DOHH2 (cell line): ENCODE measurements at regions not wholly inside any gene's neighbourhood (a gene's known extent, or its start where the extent isn't known, plus 50 kb on each side); places are given as distances from the start of the nearest gene placed in this dataset.

ENCODE experiments used
- H3F3A ChIP-seq: fragments of 200-600 bp; sonication (generic), shearing (Covaris generic); 2 replicates; pipeline ENCODE4 v1.6.0; 2016; ENCODE audit warnings: antibody characterized with exemption, mild to moderate bottlenecking; ENCODE audit not compliant: control insufficient read depth, insufficient read depth
- H3K27ac ChIP-seq: fragments of 200-600 bp; sonication (generic); 2 replicates; pipeline ENCODE4 v1.5.1; 2014; ENCODE audit warnings: low read depth, mild to moderate bottlenecking, low read length, moderate library complexity
- H3K27me3 ChIP-seq: fragments of 200-600 bp; sonication (generic); 2 replicates; pipeline ENCODE4 v1.6.1; 2014; ENCODE audit warnings: mild to moderate bottlenecking, low read length, mixed read lengths; ENCODE audit not compliant: control insufficient read depth
- H3K36me3 ChIP-seq: fragments of 200-600 bp; sonication (generic); 2 replicates; pipeline ENCODE4 v1.6.1; 2014; ENCODE audit warnings: mild to moderate bottlenecking, low read length, moderate library complexity, mixed read lengths; ENCODE audit not compliant: control insufficient read depth
- H3K4me1 ChIP-seq: fragments of 200-600 bp; sonication (generic); 2 replicates; pipeline ENCODE4 v1.6.1; 2014; ENCODE audit warnings: mild to moderate bottlenecking, low read length, mixed read lengths; ENCODE audit not compliant: control insufficient read depth
- H3K4me2 ChIP-seq: fragments of 200-600 bp; sonication (generic); 2 replicates; pipeline ENCODE4 v1.6.0; 2014; ENCODE audit warnings: mild to moderate bottlenecking, low read length, moderate library complexity
- H3K4me3 ChIP-seq: fragments of 200-600 bp; sonication (generic); 2 replicates; pipeline ENCODE4 v1.5.1; 2014; ENCODE audit warnings: mild to moderate bottlenecking, low read length, mixed read lengths
- H3K79me2 ChIP-seq: fragments of 200-600 bp; sonication (generic); 2 replicates; pipeline ENCODE4 v1.6.1; 2014; ENCODE audit warnings: mild to moderate bottlenecking, low read length, mixed read lengths; ENCODE audit not compliant: control insufficient read depth
- H3K9me2 ChIP-seq: fragments of 200-600 bp; sonication (generic); replicated peaks from 2 replicates; pipeline ENCODE4 v1.6.1; 2014; ENCODE audit warnings: mild to moderate bottlenecking, low read length, mixed read lengths; ENCODE audit not compliant: control insufficient read depth
- H3K9me3 ChIP-seq: fragments of 200-600 bp; sonication (generic); 2 replicates; pipeline ENCODE4 v1.6.1; 2014; ENCODE audit warnings: antibody characterized with exemption, low read length, mixed read lengths; ENCODE audit not compliant: control insufficient read depth, insufficient read depth
- H4K20me1 ChIP-seq: fragments of 200-600 bp; sonication (generic); 2 replicates; pipeline ENCODE4 v1.6.0; 2014; ENCODE audit warnings: low read depth, mild to moderate bottlenecking, antibody characterized with exemption, low read length, moderate library complexity; ENCODE audit not compliant: control insufficient read depth, insufficient read depth
- EZH2phosphoT487 ChIP-seq: fragments of 200-600 bp; sonication (generic); IDR thresholded peaks from 2 replicates; pipeline ENCODE4 v1.6.1; 2017; ENCODE audit warnings: borderline replicate concordance, mild to moderate bottlenecking, antibody characterized with exemption, low read length, moderate library complexity, mixed read lengths
- TF ChIP-seq, protein P1 (sequence below): fragments of 200-600 bp; sonication (generic); IDR thresholded peaks from one replicate; pipeline ENCODE4 v1.5.1; 2014; ENCODE audit warnings: antibody characterized with exemption, mild to moderate bottlenecking, low read depth, low read length; ENCODE audit not compliant: poor library complexity, severe bottlenecking

GRCh38 chr5:171598641-171599152, 179.2 kb downstream of the FGF18 start:
- no peak for TF ChIP-seq EZH2phosphoT487
- TF ChIP-seq, protein P1, sequence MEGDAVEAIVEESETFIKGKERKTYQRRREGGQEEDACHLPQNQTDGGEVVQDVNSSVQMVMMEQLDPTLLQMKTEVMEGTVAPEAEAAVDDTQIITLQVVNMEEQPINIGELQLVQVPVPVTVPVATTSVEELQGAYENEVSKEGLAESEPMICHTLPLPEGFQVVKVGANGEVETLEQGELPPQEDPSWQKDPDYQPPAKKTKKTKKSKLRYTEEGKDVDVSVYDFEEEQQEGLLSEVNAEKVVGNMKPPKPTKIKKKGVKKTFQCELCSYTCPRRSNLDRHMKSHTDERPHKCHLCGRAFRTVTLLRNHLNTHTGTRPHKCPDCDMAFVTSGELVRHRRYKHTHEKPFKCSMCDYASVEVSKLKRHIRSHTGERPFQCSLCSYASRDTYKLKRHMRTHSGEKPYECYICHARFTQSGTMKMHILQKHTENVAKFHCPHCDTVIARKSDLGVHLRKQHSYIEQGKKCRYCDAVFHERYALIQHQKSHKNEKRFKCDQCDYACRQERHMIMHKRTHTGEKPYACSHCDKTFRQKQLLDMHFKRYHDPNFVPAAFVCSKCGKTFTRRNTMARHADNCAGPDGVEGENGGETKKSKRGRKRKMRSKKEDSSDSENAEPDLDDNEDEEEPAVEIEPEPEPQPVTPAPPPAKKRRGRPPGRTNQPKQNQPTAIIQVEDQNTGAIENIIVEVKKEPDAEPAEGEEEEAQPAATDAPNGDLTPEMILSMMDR = no peak
- Histone ChIP-seq H3K4me1 (no peaks in the 10 kb centered on the region), H3K36me3 (no peaks in the 10 kb centered on the region), H4K20me1 (no peaks in the 10 kb centered on the region; the same call in 1 of the 2 replicates), H3F3A (no peaks in the 10 kb centered on the region), H3K27ac (no peak overlapping the region), H3K4me3 (no peak overlapping the region), H3K79me2 (no peaks in the 10 kb centered on the region), H3K9me3 (no peaks in the 10 kb centered on the region), H3K27me3 (no peaks in the 10 kb centered on the region), H3K9me2 (no peaks in the 10 kb centered on the region), H3K4me2 (no peak overlapping the region)

DNA sequence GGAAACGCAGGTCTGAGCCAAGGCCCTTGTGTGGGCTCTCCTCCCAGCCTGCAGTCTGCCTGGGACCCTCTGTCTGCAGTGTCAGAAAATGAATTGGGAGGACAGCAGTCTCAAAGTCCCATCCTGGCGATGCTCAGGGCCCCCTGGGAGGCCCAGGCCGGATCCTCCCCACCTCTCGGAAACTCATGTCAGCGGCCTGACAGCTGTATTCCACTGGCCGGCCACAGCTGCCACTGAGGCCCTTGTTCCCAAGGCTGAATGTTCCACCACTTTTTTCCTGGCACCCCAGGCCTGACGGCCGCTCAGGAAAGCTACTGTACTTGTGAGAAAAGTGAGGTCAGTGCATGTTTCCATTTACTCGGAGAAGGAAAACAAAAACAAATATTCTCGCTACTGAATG, 180.0 kb downstream of the FGF18 start:
- Histone ChIP-seq H3K9me3 (no peaks in the 10 kb centered on the region), H3F3A (no peaks in the 10 kb centered on the region), H3K36me3 (no peaks in the 10 kb centered on the region), H4K20me1 (no peaks in the 10 kb centered on the region; the same call in 1 of the 2 replicates), H3K27me3 (no peaks in the 10 kb centered on the region), H3K27ac (no peak overlapping the region), H3K4me3 (no peak overlapping the region), H3K4me2 (no peak overlapping the region), H3K9me2 (no peaks in the 10 kb centered on the region), H3K4me1 (no peaks in the 10 kb centered on the region), H3K79me2 (no peaks in the 10 kb centered on the region)
- TF ChIP-seq, protein P1 = no peak
- no peak for TF ChIP-seq EZH2phosphoT487

DNA sequence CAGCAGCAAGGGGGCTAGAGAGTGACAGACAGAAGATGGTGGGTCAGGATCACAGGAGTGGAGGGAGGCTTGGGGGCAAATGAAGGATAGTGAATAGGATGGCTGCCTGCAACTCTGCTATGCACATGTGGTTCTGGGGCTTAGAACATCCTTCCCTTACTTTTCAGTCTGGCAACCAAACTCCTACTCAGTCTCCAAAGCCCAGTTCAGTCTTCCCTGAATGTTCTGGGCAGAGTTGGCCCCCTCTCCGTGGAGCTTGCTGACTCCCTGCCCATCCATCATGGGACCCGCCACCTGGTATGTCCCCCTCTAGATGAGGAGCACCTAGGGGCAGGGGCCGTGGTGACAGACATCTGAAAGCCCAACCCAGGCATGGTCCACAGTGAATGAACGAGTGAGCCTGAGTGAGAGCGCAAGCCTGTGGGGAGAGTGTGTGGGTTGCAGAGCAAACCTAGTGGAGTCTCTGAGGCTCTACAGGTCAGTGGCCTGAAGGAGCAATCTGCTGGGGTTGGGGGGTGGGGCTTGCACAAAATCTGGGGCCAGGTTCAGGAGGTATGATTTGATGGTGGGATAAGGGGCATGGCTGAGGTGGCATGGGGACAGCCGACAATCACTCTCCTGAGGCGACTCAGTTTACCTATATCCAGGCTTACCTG, 180.6 kb downstream of the FGF18 start:
- H3K27ac ChIP-seq = no peak overlapping the region
- TF ChIP-seq, protein P1 = no peak
- no peak for TF ChIP-seq EZH2phosphoT487
- H3K9me3 ChIP-seq = no peaks in the 10 kb centered on the region
- no peaks in the 10 kb centered on the region for H3K27me3 ChIP-seq
- H3K4me3 ChIP-seq = no peak overlapping the region
- no peaks in the 10 kb centered on the region for H3K79me2 ChIP-seq
- H3F3A ChIP-seq = no peaks in the 10 kb centered on the region
- H3K9me2 ChIP-seq = no peaks in the 10 kb centered on the region
- H4K20me1 ChIP-seq = no peaks in the 10 kb centered on the region; the same call in 1 of the 2 replicates
- no peaks in the 10 kb centered on the region for H3K4me1 ChIP-seq
- H3K4me2 ChIP-seq = no peak overlapping the region
- H3K36me3 ChIP-seq = no peaks in the 10 kb centered on the region
